Fibroblast of peridontal ligament (primary cell): ENCODE measurements at regions not wholly inside any gene's neighbourhood (a gene's known extent, or its start where the extent isn't known, plus 50 kb on each side); places are given as distances from the start of the nearest gene placed in this dataset.
"Not testable (repeated sequence)": the region's sequence is repeated elsewhere in the genome, so short reads cannot be mapped to it uniquely, and the experiment has no call there.

Source experiments
- DNase-seq: peaks from one replicate; pipeline ENCODE4 v3.0.0-alpha.2; 2010; ENCODE audit errors: extremely low read depth

DNA sequence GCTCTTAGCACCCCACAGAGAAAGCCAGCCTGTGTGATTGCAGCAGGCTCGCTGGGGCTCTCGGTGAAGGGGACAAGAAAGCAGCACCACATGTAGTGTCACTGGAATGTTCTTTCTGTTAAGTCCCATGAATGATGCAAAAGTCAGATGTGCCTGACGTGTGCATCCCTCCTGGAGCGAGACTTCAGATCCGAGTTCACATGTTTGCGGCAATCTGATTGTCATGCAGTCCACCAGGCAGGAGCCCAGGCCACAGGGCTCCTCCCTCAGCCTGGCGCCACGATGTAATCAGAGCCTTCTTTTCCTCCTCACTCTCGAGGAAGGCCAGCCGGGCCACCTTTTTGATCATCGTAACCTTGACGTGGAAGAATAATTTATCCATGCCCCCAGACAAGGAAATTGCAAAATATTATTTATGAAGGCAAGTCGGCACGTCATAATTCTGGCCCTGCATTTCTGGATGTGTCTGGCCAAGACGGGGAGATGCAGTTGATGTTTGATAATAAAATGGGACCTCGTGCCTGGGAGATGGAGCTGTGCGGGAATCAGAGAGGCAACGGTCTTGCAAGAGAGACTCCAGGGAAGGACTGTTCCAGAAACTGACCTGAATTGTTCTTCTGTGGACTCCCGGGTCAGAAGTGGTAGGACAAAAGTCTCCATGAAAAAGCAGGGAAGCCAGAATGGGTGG, 214.6 kb downstream of the PHETA1 start:
- DNase-seq, result no peak

DNA sequence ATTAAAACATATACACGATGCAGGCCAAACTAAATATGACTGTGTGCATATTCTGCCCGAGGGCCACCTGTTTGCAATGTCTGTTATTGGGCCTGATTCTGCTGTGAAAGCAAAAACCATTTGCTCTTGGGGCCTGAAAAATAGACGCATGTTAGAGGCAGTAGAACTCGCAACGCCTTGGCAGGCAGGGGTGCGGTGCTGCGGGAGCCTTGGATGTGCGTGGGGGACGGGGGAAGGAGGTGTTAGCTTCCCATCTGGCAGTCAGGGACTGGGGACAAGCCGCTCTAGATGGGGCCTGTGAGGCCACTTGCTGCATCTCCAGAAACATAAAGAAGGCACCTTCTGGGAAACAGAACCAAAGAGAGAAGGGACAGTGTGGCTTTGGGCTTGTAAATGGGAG, 216.3 kb downstream of the PHETA1 start:
- DNase-seq, result no peak

DNA sequence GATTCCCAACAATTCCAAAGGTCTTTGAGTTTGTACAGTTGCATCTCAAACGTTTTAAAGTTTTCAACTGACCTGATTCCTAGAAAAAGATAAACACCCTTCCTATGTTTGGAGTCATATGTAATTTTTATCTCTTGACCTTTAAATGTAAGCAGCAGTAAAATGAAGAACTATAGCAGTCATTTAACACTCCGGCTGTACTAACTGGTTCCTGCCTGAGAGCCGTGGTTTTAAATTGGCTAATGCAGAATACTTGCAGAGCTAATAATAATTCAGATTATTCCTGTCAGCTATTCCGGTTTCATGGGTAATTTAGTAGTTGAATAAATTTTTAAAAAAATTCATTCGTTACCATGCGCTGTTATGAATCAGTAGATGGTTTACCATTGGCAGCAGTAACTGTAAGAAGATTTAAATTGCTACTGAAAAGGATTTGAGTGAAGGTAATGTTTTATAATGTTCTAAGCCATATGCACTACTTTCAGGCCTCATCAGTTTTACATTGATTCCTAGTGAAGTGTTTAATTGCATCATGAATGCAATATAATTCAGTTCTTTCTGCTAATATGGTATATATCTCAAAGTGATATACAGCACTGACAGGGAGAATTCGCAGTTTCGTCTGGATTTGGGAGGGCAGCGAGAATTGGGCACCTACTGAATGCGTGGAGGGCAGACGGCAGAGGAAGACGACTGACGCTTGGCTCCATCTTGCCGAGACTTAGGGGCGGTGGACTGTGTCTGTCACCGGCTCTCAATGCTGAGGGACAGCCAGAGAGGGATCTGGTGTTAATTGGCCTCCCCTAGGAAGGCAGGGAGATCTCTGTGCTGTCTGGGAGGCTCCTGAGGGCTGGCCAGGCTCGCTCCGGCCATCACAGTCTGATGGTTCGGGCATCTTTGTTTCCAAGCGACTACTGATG, 217.7 kb downstream of the PHETA1 start:
- DNase-seq, result no peak

DNA sequence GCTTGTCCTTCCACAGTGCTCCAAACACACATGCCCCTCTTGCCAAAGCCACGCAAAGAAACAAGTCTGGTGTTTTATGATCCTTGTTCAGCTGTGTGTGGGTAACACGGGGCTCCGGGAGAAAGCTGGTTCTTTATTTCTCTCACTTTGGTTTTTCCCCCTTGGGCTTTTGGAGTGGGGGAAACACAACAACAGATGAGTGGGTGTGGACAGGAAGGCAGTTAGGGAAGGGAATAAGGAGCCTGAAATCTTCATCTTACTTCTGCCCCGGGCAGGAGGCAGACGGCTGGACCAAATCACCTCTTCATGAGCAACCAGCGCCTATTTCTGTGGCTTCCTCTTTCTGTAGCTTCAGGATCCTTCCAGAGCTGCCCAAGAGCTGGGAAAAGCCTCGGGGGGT, 218.5 kb downstream of the PHETA1 start:
- DNase-seq, result no peak

DNA sequence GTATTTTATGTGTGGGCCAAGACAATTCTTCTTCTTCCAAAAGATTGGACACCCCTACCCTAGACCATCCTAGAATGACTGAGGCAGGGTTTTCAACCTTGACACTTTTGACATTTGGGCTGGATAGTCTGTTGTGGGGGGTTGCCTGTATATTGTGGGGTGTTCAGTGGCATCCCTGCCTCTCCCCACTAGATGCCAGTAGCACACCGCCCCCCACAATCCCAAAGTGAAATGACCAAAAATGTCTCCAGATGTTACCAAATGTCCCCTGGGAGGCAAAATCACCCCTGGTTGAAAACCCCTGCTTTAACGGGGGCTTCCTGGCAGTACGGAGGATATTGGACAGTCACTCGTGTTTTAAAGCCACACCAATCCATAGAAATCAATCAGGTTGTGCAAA, 219.6 kb downstream of the PHETA1 start:
- DNase-seq, result no peak

DNA sequence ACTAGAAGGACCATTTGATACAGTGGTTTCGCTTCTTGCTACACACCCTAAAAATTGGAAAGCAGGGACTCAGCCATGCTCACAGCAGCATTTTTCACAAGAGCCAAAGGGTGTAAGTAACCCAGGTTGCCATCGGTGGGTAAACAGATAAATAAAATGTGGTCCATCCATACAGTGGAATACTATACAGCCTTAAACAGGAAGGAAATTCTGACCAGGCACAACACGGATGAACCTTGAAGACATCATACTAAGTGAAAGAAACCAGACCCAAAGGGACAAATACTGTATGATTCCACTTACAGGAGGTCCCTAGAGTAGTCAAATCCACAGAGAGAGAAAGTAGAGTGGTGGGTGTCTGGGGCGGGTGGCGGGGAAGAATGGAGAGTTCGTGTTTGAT, 220.9 kb downstream of the PHETA1 start:
- DNase-seq, result no peak

DNA sequence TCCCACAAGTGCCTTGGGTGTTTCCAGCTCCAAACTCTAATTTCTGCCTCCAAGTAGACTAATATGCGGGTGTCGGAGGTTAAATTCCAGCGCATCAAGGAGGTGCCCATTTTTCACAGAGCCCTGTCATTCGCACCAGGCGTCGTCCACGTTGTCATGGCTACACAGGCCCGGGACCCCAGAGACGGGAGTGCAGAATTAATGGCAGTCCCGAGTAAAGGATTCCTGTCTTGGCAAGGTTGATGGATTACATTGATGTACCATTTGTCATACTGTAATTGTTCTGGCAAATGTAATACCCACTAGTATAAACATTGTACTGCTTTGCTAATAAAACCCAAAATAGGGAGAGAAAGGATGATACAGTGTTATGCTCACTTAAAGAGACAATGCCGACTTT, 222.9 kb upstream of the MYL2 start:
- no peak for DNase-seq

DNA sequence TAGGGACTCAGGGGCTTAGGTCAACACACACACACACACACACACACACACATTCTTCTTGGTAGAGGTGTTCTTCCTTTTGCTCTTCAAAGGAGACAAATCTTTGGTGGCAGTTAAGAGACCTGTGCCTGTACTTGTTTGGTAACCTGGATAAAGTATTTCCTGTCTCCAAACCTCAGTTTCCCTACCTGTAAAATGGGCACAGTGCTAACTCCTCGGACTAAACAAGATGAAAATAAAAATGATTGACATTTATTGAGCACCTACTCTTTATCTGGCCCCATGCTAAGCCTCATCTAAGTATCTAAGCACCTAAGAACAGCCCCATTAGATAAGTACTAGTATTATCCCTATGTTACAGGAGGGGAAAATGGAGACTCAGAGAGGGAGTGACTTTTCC, 220.8 kb upstream of the MYL2 start:
- DNase-seq, result no peak

DNA sequence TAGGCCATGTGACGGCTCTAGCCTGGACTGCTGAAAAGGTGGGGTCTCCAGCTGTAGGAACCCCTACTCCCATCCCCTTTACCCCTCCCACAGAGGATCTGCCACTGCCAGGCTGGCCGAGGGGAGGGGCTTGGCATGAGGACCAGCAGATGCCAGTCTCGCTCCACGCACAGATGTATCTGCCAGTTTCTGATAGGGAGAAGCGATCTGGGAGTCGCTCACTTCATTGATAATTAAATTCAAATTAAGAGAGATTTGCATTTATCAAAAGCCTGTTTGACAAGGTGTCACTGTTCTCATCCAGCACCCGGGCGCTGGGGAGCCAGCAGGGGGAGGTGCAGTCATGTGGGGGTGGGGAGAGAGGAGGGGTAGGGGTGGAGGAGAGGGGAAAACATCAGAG, 217.6 kb upstream of the MYL2 start:
- DNase-seq, result no peak

DNA sequence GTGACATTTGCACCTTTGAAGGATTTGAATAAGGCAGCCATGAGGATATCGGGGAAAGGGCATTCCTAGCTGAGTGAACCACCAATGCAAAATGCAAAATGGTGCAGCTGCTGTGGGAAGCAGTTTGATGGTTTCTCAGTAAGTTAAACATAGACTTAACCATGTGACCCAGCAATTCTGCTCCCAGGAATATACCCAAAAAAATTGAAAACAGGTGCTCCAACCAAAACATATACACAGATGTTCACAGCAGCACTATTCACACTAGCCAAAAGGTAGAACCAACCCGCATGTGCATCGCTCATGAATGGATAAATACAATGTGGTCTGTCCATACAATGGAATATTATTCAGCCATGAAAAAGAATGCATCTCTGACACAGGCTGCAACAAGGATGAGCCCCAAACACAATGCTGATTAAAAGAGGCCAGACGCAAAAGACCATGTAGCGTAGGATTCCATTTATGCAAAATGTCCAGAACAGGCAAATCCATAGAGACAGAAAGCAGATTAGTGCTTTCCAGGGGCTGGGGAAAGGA, 215.0 kb upstream of the MYL2 start:
- no peak for DNase-seq

DNA sequence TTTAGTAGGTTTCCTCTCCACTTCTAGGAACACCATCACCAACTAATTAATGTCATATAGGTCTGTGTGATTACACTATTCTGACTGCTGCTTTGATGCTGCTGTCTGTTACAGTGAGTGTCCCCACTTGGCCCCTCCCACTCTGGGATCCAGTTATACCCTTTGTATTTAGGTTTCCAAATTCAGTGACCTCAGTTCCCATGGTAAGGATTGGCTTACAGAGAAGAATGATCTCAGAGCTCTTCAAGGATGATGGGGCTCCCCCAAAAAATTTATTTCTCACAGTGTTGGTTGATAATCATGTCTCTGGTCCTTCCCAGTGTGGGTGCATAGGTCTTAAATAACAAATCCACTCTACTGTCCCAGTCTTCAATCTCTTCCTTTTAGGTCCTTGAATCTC, 210.0 kb upstream of the MYL2 start:
- DNase-seq, result no peak

DNA sequence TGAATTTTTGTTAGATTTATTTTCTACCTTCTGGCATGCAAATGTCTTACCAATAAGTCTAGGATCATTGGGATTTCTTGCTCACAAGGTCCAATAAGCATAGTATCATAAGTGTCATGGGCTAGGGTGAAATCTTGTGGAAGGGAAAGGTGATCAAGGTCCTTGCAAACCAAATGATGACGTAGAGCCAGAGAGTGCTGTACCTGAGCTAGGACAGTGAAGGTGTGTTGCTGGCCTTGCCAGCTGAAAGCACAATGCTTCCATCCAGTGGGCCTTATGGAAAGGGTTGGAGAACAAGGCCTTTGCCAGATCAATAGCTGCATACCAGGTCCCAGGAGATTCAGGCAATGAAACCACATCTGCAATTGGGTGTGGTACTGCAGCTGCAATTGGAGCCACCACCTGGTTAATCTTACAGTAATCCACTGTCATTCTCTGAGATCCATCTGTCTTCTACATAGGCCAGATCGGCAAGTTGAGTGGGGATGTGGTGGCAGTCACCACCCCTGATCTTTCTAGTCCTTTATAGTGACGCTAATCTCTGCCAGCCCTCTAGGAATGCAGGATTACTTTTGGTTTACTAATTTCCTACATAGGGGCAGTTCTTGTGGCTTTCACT, 208.9 kb upstream of the MYL2 start:
- DNase-seq, result no peak

DNA sequence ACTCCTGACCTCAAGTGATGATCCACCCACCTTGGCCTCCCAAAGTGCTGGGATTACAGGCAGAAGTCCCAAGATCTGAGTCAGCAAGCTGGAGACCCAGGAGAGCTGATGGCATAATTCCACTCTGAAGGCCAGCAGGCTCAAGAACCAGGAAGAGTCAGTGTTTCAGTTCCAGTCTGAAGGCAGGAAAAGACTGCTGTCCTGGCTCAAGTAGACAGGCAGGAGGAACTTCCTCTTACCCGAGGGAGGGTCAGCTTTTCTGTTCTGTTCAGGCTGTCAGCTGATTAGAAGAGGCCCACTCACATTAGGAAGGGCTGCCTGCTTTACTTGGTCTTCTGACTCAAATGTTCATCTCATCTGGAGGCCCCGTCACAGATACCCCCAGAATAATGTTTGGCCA, 206.0 kb upstream of the MYL2 start:
- no peak for DNase-seq

DNA sequence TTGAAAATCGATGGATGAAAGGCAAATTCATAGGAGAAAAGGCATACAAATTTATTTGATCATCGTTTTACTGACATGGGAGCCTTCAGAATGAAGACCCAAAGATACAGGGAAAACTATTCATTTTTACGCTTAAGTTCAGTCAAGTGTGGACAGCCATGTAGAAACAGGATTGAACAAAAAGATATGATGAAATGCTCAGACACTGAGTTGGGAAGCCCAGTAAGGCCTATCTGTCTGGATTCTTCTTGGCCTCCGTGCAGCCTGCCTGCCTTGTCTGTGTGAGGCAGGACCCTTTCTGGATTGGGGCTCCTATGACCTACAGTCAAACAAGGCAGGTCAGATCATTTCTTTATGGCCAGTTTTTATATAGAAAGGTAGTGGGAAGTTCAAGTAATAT, 203.8 kb upstream of the MYL2 start:
- no peak for DNase-seq

DNA sequence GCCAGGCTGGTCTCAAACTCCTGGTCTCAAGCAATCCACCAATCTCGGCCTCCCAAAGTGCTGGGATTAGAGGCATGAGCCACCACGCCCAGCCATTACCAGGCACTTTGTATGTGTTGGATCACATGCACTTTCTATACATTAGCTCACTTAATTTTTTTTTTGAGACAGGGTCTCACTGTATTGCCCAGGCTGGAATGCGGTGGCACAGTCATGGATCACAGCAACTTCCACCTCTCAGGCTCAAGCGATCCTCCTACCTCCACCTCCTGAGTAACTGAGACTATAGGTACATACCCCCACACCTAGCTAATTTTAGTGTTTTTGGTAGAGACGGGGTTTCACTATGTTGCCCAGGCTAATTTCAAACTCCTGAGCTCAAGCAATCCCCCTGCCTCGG, 203.0 kb upstream of the MYL2 start:
- DNase-seq, result no peak

DNA sequence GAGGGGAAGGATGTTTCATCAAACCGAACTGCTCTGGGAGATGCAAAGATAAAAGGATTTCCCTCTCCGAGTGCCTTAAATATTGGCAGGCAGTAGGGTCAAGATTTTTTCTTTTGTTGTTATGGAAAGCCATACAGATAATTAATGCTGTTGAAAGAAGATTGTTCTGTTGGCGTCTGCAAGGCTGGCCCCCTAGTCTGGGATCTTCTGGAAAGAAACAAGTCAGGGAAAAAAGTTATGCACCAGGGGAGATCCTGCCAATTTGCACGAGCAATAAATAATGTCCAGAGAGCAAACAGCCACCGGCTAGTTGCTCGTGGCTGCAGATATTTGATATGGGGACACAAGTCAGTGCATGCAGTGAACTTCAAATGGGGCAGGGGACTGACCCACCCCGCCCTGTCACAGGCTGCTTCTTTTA, 202.1 kb upstream of the MYL2 start:
- no peak for DNase-seq

DNA sequence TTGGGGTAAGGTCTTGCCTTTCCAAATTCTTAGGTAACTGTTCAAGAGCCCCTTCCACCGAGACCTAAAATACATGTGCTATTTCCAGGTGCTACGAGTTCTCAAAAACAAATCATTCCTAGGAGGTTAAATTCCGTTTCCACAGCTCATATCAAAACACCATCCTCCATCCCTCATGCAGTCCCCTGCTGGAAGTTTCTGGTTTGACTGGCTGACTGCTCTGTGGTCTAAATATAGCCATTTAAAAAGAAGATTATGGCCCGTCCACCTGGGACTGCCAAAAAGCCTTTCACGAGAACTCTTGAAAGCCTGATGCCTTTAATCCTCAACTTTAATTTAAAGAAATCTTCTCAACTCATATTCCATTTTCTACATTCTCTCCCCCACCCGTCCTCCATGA, 201.5 kb upstream of the MYL2 start:
- no peak for DNase-seq

DNA sequence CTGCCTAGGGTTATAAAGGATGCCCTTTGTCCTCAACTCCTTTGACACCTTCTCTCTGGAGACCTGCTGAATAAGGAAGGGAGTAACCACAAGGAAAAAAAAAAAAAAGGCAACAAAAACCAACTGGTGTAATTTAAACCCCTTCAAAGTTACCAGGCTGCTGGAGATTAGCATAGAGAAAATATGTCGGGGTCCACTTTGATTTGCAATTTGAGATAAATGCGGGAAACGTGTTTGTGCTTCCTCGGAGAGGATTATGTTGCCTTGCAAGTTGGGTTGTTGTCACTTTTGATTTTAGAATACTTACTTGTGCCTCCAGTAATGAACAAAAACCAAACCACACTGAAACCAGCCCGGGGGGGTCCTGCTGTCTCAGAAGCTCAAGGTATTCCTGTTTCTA, 200.2 kb upstream of the MYL2 start:
- DNase-seq, result no peak

DNA sequence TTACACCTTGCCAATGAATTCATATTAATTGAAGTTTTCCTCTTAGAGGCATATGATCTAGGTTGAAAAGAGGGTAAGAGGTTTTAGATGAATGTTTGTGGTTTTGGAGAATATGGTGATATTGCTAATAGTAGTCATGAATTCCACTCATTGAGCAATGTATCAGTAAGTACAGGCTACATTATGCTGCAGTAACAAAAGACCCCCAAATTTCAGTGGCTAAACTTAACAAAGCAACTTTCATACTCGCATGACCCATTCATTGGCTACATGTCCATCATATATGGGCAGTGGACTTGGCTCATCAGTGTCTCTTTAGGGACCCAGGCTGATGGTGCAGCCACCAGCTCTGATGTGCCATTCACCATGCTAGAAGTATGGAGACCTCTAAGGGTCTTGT, 196.6 kb upstream of the MYL2 start:
- DNase-seq, result no peak

DNA sequence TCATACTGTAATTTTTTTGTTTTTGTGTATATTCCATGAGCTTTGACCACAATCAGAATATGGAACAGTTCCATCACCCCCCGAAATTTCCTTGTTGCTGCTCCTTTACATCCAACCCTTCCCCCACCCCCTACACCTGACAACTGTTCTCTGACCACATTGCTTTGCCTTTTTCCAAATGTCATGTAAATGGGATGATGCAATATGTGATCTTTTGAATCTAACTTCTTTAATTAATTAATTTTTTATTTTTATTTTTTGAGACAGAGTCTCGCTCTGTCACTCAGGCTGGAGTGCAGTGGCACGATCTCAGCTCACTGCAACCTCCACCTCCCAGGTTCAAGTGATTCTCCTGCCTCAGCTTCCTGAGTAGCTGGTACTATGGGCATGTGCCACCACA, 192.9 kb upstream of the MYL2 start:
- DNase-seq, result not testable (repeated sequence)

DNA sequence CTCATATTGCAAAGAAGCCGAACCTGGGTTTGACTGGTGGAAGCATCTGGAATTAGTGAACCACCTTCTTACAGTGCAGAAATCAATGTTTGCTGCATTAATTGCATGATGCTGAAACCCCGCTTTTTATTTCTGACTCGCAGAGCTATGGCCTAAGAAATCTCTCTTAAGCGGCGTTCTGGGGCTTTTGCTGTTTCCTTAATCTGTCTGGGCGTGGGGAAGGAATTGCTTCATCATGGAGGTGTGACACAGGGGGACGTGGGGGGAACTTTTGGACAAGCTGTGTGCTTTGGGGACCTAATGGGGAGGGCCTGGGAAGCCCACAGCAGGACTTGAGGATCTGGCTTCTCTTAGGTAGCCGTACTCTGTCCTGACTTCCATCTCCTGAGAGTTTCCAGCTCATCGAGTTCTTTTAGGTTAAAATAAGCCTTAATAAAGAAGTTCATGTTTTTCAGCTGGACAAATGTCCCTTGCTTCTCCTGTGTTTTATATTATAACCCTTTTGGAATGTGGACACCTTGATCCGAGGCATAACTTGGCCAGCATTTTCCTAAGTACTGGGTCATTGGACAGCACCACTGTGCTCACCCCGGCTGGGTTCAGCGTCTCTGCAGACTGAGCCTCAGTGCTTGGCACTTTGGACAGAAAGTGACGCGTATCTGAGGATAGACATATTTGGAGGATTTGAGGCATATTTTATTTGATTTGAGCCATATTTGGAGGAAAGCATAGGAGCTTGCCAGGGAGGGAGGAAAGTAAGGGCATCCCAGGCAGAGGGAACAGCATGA, 192.1 kb upstream of the MYL2 start:
- no peak for DNase-seq

DNA sequence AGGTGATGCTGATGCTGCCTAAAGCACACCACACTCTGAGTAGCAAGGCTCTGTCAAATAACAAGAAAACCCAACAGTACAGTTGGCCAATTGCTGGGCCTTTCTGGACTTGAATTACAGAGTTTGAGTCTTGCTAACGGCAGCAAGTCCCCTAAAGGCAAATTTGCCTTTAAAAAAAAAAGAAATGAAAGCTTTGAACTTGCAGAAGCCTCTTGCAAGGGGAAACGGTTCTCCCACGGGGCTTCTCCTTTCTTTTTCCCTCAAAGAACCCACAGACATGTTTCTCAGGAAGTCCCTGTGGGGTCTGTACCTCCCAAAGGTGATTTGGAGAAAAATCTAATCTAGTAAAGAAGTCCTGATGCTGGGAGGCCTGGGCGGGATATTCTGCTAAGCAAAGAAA, 191.3 kb upstream of the MYL2 start:
- no peak for DNase-seq
